Iris pigment epithelial cell (primary cell): ENCODE measurements at regions not wholly inside any gene's neighbourhood (a gene's known extent, or its start where the extent isn't known, plus 50 kb on each side); places are given as distances from the start of the nearest gene placed in this dataset.
A peak's percentile ranks its signal among the peaks of the same experiment; 100 is the strongest.
"Not testable (repeated sequence)": the region's sequence is repeated elsewhere in the genome, so short reads cannot be mapped to it uniquely, and the experiment has no call there.

Experiments
- DNase-seq: peaks from one replicate; pipeline ENCODE4 v3.0.0-alpha.2; 2011; ENCODE audit warnings: low read depth

- DNase-seq: no peak
Observed at GRCh38 chr2:219726916-219727315, 99.5 kb downstream of the SLC4A3 start.

DNA sequence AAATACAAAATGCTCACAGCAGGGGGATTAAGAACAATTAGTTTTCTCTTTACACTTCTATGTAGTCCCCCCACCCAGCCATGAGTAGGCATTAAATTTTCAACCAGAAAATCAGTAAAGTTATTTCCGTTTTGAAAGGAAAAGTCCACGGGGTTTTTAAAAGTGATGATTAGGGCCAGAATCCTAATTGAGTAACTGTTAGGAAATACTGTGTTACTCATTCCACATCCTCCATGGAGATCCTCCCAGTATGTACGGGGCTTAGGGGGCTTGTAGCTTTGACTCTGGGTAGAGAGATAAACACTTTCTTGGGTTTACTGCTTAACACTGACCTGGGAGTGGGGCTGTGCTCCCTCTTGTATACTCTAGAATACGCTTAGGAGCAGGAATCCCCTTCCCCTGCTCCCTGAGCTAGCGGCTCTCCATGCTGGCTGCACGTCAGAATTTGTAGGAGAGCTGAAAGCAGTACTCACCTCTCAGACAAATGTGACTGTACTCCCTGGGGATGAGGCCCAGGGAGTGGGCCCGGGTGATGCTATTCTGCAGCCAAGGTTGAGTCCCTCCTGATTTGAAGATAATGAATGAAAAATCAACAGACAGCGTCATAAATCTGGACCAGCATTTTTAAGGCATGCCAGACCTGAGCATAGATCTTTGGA lies 100.5 kb downstream of the SLC4A3 start:
- DNase-seq: no peak

GRCh38 chr2:219728991-219729487 lies 101.6 kb downstream of the SLC4A3 start:
- DNase-seq: no peak

- DNase-seq: peak; percentile 12
Observed at GRCh38 chr2:219731173-219731572, 103.7 kb downstream of the SLC4A3 start.

DNA sequence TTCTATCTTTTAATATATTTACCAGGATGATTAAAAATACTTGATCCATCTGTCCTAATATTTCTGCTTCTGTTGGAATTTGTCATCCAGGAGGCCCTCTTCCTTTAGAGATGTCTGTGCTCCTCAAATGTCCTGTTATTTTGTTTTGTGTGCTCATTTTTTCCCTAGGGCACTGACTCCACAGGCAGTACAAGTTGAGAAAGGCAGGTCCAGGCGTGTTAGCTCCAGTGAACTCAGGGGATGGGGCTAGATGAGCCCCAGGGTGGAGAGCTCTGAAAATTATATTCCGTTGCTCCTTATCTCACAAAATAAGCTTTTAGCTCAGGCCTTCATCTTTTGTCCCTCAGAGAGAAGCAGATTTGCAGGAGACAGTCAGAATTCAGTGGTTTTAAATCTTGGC lies 105.7 kb downstream of the SLC4A3 start:
- no peak for DNase-seq

- DNase-seq: no peak
Observed at GRCh38 chr2:219733746-219734145, 106.3 kb downstream of the SLC4A3 start.

- peak; percentile 74 for DNase-seq
Observed at GRCh38 chr2:219736209-219736608, 108.8 kb downstream of the SLC4A3 start.

- peak; percentile 21 for DNase-seq
Observed at GRCh38 chr2:219737270-219737691, 109.9 kb downstream of the SLC4A3 start.

GRCh38 chr2:219739066-219739465 lies 111.6 kb downstream of the SLC4A3 start:
- DNase-seq: peak; percentile 18

DNA sequence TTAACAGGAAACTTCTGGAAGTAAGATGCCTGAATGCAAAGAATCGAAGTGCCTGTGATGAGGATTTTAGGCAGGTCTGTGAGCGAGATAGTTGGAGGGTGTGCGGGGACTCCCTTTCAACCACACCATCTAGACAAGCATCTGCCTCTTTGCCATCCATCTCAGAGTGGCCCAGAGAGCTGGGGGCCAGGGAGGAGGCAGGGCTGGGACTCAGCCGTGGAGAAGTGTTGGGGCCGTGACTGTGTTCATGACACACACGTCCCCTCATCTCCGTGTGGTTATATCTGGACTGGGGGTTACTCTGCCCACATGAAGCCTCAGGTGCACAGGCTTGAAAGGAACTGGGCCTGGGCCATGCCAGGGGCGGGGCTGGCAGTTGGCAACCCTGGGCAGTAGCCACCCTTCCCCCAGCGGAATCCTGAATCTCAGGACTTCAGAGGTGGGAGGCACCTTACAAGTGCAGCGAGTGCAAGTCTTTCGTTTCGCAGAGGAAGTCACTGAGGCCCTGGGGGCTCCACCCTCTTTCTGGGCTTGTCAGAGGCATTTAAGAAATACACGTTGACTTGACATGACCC lies 112.5 kb downstream of the SLC4A3 start:
- DNase-seq: no peak

- no peak for DNase-seq
Observed at GRCh38 chr2:219743548-219743947, 116.1 kb downstream of the SLC4A3 start.

GRCh38 chr2:219744066-219744465 lies 116.6 kb downstream of the SLC4A3 start:
- DNase-seq: no peak

- no peak for DNase-seq
Observed at GRCh38 chr2:219744600-219744999, 117.2 kb downstream of the SLC4A3 start.

- DNase-seq: no peak
Observed at GRCh38 chr2:219747637-219748036, 120.2 kb downstream of the SLC4A3 start.

DNA sequence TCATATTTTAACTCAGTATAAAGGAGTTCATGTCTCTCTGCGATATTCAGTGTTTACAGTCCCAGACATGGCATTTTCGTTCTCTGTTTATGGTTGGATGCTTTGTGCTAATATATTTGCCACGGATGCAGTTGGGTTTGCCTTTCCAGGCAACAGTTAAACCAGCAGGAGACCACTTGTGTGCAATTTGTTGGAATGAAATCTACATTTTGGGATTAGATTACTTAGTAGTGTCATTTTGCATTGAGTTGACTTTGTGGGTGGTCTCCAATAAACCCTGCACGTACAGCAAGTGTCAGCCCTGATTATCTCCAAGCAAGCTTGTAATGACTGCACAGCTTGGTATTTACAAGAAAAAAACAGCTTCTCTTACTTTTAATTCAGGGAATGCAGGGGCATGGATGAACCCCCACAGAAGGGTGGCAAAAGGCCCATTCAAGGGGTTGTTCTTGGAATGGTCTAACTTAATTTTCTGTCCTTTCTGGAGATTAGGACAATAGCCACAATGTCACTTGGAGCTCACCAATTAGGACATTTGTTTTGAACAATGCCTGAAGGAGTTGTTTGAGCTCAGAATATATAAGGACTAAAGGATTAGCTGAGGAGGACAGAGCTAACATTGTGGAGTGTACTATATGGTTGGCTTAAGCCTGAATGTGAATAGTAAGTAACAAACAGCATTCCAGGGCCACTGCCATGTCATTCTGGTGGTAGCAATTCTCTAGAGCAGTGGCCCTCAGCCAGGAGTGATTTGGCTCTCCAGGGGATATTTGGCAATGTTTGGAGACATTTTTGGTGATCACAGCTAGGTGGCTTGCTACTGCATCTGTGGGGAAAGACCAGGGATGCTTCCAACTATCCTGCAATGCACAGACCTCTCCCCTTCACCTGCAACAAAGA lies 121.5 kb downstream of the SLC4A3 start:
- no peak for DNase-seq

- not testable (repeated sequence) for DNase-seq
Observed at GRCh38 chr2:219751121-219751520, 123.7 kb downstream of the SLC4A3 start.

GRCh38 chr2:219752726-219753125 lies 125.3 kb downstream of the SLC4A3 start:
- DNase-seq: peak; percentile 25

- no peak for DNase-seq
Observed at GRCh38 chr2:219758907-219759680, 131.7 kb downstream of the SLC4A3 start.

DNA sequence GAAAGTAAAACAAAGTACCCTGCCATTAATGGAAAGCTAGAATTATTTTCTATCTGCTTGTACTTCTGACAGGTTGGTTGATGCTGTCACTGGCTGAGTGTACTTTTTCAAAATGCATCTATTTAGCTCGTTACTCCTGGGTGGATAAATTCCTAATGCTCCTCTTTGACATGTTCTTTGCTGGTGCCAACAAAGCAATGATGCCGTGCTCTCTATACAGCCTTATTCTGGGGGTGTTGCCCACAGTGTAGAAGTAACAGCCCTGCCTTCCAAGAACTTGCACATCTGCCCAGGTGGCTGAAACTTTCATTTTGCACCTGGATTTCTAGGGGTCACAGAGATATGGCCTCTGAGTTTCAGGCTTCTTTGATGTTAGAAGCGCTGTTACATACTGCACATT lies 132.4 kb downstream of the SLC4A3 start:
- DNase-seq: no peak

DNA sequence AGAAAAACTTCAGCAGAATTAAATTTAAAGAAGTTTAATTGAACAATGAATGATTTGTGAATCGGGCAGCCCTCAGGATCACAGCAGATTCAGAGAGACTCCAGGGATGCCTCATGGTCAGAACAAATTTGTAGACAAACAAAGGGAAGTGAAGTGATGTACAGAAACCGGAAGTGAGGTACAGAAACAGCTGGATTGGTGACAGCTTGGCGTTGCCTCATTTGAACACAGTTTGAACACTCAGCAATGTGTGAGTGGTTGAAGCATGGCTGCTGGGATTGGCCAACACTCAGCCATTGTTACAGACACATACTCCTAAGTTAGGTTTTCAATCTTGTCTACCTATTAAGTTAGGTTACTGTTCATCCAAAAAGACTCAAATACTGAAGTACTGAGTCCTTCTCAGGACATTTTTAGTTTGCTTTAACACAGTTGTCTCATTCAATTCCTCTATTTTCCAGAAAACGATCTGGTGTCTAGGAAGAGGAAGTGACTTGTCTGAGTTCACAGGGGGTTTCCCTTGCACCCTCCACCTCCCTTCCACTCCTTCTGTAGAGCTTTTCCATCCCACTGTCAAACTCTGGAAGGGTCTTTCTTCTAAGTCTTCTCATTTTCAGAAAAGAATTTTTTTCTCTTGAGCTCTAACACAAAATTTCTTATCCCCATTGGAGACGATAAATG lies 137.9 kb downstream of the SLC4A3 start:
- DNase-seq: no peak

- DNase-seq: no peak
Observed at GRCh38 chr2:219766658-219767057, 139.2 kb downstream of the SLC4A3 start.
